PFSK-1 (cell line): ENCODE measurements at regions not wholly inside any gene's neighbourhood (a gene's known extent, or its start where the extent isn't known, plus 50 kb on each side); places are given as distances from the start of the nearest gene placed in this dataset.

Source experiments
- FOXP2 ChIP-seq: optimal IDR thresholded peaks from 2 replicates; pipeline ENCODE3; 2011; ENCODE audit warnings: borderline replicate concordance, control low read depth, inconsistent platforms; ENCODE audit not compliant: insufficient read depth; ENCODE audit errors: extremely low read length, extremely low read depth
- POLR2AphosphoS5 ChIP-seq: IDR thresholded peaks from 2 replicates; pipeline ENCODE4 v1.6.1; 2012; ENCODE audit warnings: low read depth, mild to moderate bottlenecking, control low read depth, low read length, moderate library complexity
- REST ChIP-seq, 2 experiments: IDR thresholded peaks; 2 replicates each; pipeline versions ENCODE4 v1.6.1 to v1.8.0; 2011 to 2012; ENCODE audit warnings: low read depth in 2 of 2, low read length in 2 of 2, control low read depth in 1 of 2, inconsistent platforms in 1 of 2, mild to moderate bottlenecking in 1 of 2, moderate library complexity in 1 of 2; ENCODE audit not compliant: insufficient read depth in 1 of 2
- SIN3A ChIP-seq: IDR thresholded peaks from 2 replicates; pipeline ENCODE4 v1.6.1; 2012; ENCODE audit warnings: mild to moderate bottlenecking, low read length, moderate library complexity, borderline replicate concordance; ENCODE audit not compliant: insufficient read depth
- TAF1 ChIP-seq: IDR thresholded peaks from 2 replicates; pipeline ENCODE4 v1.6.1; 2012; ENCODE audit warnings: low read length, control low read depth, borderline replicate concordance; ENCODE audit not compliant: insufficient read depth

- TF ChIP-seq REST (IDR thresholded peaks at IDR 0.05; ENCODE audit: insufficient read depth in 1 of 2, low read depth in 2 of 2, low read length in 2 of 2) (no peak), POLR2AphosphoS5 (no peak), SIN3A (no peak), TAF1 (no peak), FOXP2 (no peak)
These were observed 125.7 kb upstream of the CXADR start for GRCh38 chr21:17387030-17387617.
